Adrenal gland (tissue), 9 donors: ENCODE measurements at regions not wholly inside any gene's neighbourhood (a gene's known extent, or its start where the extent isn't known, plus 50 kb on each side); places are given as distances from the start of the nearest gene placed in this dataset.
"Not testable (repeated sequence)": the region's sequence is repeated elsewhere in the genome, so short reads cannot be mapped to it uniquely, and the experiment has no call there.

Source experiments
- DNase-seq, 7 donors: peaks; one replicate each; pipeline ENCODE4 v3.0.0-alpha.2; 2019 to 2020
- H3K27ac ChIP-seq, 5 donors: fragments of 200-600 bp; sonication (generic) in 4 of 5; 1 replicate in 3 of 5; 2 replicates in 2 of 5; pipeline versions ENCODE4 v1.5.1 to v1.8.0; 2016 to 2020; ENCODE audit warnings: mild to moderate bottlenecking in 1 of 5
- H3K27me3 ChIP-seq: fragments of 200-600 bp; 2 replicates; pipeline ENCODE4 v1.8.0; 2021
- H3K36me3 ChIP-seq, 2 donors: fragments of 200-600 bp; replicated peaks in 1 of 2; 1 replicate in 1 of 2; 2 replicates in 1 of 2; pipeline versions ENCODE4 v1.5.1 to v1.8.0; 2018 to 2022
- H3K4me1 ChIP-seq, 2 donors: fragments of 200-600 bp; replicated peaks in 1 of 2; 1 replicate in 1 of 2; 2 replicates in 1 of 2; pipeline versions ENCODE4 v1.5.1 to v1.8.0; 2018 to 2021
- H3K4me3 ChIP-seq, 4 donors: fragments of 200-600 bp; sonication (generic) in 3 of 4; one replicate each; pipeline ENCODE4 v1.5.1; 2016 to 2018
- H3K9me3 ChIP-seq, 3 donors: fragments of 200-600 bp; sonication (generic) in 1 of 3; replicated peaks in 1 of 3; 1 replicate in 2 of 3; 2 replicates in 1 of 3; pipeline versions ENCODE4 v1.5.1 to v1.8.0; 2016 to 2021
- POLR2A ChIP-seq, 2 donors: fragments of 450-650 bp; IDR thresholded peaks; one replicate each; pipeline ENCODE4 v1.6.1; 2017; ENCODE audit warnings: antibody characterized with exemption in 2 of 2, mild to moderate bottlenecking in 2 of 2, moderate library complexity in 1 of 2
- WGBS, 4 donors: extraction: QIAGEN DNeasy Blood & Tissue Kit in 2 of 4; methylation state at CpG; one replicate each; pipeline versions ENCODE4 v1.1.5 to v1.1.7; 2013 to 2017; 5-methylcytosine and 5-hydroxymethylcytosine counted together
- intact Hi-C, 2 donors: fragments of 100-400 bp; cut with DNase I; formaldehyde crosslinking; loops; one replicate each; pipeline versions ENCODE4 v1.14.1 to v1.15.0; 2022 to 2023
- TF ChIP-seq, protein P1 (sequence below), 6 experiments: fragments of 450-650 bp in 4 of 6; fragments of 200-600 bp in 2 of 6; sonication (generic) in 1 of 6; IDR thresholded peaks; 1 replicate in 5 of 6; 2 replicates in 1 of 6; pipeline versions ENCODE4 v1.5.1 to v1.8.0; 2016 to 2021; ENCODE audit warnings: antibody characterized with exemption in 6 of 6, mild to moderate bottlenecking in 2 of 6, moderate library complexity in 1 of 6
- donor health status: healthy with polysubstance abuse.
- donor health status: Bipolar disorder and iron deficiency.
- donor health status: DM: yes; HTN: yes; CAD: no.
- donor health status: DM: no; HTN: no; CAD: no.
- donor health status: DM: no; HTN: no; CAD: no.

DNA sequence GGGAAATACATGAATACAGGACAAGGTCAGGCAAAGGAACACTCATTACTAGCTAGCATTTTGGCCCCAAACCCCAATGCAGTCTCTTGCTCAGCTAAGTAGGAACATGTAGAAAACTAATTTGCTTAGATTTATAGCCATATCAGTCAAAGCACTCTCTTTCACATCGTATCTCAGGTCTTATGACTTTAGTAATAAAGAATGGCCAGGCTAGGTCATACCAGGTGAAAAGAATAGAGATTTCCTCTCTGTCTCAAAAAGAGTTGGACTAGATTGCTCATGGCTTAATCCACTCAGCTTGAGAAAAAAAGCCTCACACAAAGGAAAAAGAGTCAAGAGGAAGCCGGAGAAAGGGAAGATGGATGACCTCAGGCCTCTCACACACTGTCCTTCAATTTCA lies 772.7 kb upstream of the SEMA6A start:
- 27 to 32% (median 28%) methylated on average over 2 of the region's 2 CpGs for WGBS, 4 donors
- intact Hi-C loops, result no loop called here

DNA sequence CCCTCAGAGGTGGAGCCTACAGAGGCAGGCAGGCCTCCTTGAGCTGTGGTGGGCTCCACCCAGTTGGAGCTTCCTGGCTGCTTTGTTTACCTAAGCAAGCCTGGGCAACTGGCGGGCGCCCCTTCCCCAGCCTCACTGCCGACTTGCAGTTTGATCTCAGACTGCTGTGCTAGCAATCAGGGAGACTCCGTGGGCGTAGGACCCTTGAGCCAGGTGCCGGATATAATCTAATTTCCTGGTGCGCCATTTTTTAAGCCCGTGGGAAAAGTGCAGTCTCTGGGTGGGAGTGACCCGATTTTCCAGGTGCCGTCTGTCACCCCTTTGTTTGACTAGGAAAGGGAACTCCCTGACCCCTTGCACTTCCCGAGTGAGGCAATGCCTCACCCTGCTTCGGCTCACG lies 769.1 kb upstream of the SEMA6A start:
- H3K4me1 ChIP-seq, H3K27me3 ChIP-seq, H3K27ac ChIP-seq, DNase-seq, H3K36me3 ChIP-seq, intact Hi-C loops, H3K4me3 ChIP-seq, H3K9me3 ChIP-seq: not testable (repeated sequence)
- 74 to 87% (median 79%) methylated on average over 10 to 13 of the region's 13 CpGs for WGBS, 4 donors

More for the DNA sequence above, 772.7 kb upstream of the SEMA6A start:
- no peaks in the 10 kb centered on the region for H3K36me3 ChIP-seq
- H3K4me1 ChIP-seq, result no peaks in the 10 kb centered on the region
- no peak overlapping the region for H3K4me3 ChIP-seq
- TF ChIP-seq, protein P1, sequence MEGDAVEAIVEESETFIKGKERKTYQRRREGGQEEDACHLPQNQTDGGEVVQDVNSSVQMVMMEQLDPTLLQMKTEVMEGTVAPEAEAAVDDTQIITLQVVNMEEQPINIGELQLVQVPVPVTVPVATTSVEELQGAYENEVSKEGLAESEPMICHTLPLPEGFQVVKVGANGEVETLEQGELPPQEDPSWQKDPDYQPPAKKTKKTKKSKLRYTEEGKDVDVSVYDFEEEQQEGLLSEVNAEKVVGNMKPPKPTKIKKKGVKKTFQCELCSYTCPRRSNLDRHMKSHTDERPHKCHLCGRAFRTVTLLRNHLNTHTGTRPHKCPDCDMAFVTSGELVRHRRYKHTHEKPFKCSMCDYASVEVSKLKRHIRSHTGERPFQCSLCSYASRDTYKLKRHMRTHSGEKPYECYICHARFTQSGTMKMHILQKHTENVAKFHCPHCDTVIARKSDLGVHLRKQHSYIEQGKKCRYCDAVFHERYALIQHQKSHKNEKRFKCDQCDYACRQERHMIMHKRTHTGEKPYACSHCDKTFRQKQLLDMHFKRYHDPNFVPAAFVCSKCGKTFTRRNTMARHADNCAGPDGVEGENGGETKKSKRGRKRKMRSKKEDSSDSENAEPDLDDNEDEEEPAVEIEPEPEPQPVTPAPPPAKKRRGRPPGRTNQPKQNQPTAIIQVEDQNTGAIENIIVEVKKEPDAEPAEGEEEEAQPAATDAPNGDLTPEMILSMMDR (IDR thresholded peaks at IDR 0.05), result no peak
- TF ChIP-seq POLR2A (IDR thresholded peaks at IDR 0.05), result no peak
- no peaks in the 10 kb centered on the region for H3K27me3 ChIP-seq
- H3K9me3 ChIP-seq, result no peaks in the 10 kb centered on the region
- H3K27ac ChIP-seq, result no peak overlapping the region
- no peak for DNase-seq

DNA sequence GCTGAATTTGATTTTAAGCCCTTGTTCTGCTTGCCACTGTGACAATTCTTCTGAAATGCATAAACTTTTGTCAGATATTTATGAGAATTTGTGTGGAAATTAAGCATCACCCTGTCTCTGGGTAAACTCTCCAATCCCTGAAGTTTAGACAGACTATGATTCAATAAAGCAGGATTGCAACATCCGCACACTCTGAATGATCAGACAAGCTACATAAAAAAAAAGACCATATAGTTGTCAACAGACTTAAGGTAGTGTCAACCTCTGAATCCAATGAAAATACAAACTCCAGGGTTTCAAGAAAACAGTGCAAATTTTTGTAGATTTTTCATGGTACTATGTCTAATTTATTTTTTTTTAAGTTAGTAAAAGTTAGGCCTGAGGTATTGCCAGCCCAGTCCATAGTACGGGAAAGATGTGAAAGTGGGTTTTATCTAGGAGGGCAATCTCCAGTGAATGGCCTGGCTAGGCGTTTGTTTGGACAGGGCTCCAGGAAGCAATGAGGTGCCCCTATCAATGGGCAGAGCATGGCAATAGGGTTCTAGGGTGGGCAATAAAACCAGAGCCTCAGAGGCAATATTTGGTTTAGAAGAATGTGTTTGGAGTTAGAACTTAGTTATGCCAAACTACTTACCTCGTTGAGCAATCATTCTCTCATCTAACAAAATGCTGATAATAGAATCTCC lies 762.6 kb upstream of the SEMA6A start:
- no peak for DNase-seq
- H3K9me3 ChIP-seq, result no peaks in the 10 kb centered on the region
- no peak overlapping the region for H3K4me3 ChIP-seq
- H3K27ac ChIP-seq, result no peak overlapping the region
- intact Hi-C loops, result no loop called here
- no peaks in the 10 kb centered on the region for H3K27me3 ChIP-seq
- 72 to 81% (median 77%) methylated on average over 4 of the region's 4 CpGs for WGBS, 4 donors
- H3K36me3 ChIP-seq, result no peaks in the 10 kb centered on the region
- H3K4me1 ChIP-seq, result no peaks in the 10 kb centered on the region
- TF ChIP-seq, protein P1 (IDR thresholded peaks at IDR 0.05), result no peak
- TF ChIP-seq POLR2A (IDR thresholded peaks at IDR 0.05), result no peak

GRCh38 chr5:117336208-117336607 lies 761.6 kb upstream of the SEMA6A start:
- H3K4me1 ChIP-seq, result no peaks in the 10 kb centered on the region
- no peak for TF ChIP-seq POLR2A (IDR thresholded peaks at IDR 0.05)
- TF ChIP-seq, protein P1 (IDR thresholded peaks at IDR 0.05), result no peak
- H3K4me3 ChIP-seq, result no peak overlapping the region
- DNase-seq, result no peak
- H3K27ac ChIP-seq, result no peak overlapping the region
- intact Hi-C loops, result no loop called here
- no peaks in the 10 kb centered on the region for H3K27me3 ChIP-seq
- H3K9me3 ChIP-seq, result no peaks in the 10 kb centered on the region
- H3K36me3 ChIP-seq, result no peaks in the 10 kb centered on the region
- 84 to 90% (median 87%) methylated on average over 3 of the region's 3 CpGs for WGBS, 4 donors

GRCh38 chr5:117333011-117333410 lies 758.4 kb upstream of the SEMA6A start:
- Histone ChIP-seq H3K4me3 (no peak overlapping the region), H3K9me3 (no peaks in the 10 kb centered on the region), H3K27me3 (no peaks in the 10 kb centered on the region), H3K36me3 (no peaks in the 10 kb centered on the region), H3K27ac (no peak overlapping the region), H3K4me1 (no peaks in the 10 kb centered on the region)
- intact Hi-C loops, result no loop called here
- no peak for TF ChIP-seq POLR2A (IDR thresholded peaks at IDR 0.05)
- TF ChIP-seq, protein P1 (IDR thresholded peaks at IDR 0.05), result no peak
- WGBS, 4 donors, result 82 to 86% (median 85%) methylated on average over 3 of the region's 3 CpGs
- no peak for DNase-seq
